H1 (cell line): ENCODE measurements at regions not wholly inside any gene's neighbourhood (a gene's known extent, or its start where the extent isn't known, plus 50 kb on each side); places are given as distances from the start of the nearest gene placed in this dataset.

Source experiments
- POLR2A ChIP-seq, 2 experiments: IDR thresholded peaks; 1 replicate in 1 of 2; 2 replicates in 1 of 2; pipeline ENCODE4 v1.6.1; 2011; ENCODE audit warnings: low read depth in 2 of 2, low read length in 2 of 2, mild to moderate bottlenecking in 2 of 2; ENCODE audit errors: control extremely low read depth in 1 of 2
- RFX5 ChIP-seq: IDR thresholded peaks from 2 replicates; pipeline ENCODE4 v1.6.1; 2011; ENCODE audit warnings: low read depth, low read length, improper control_type of control experiment, borderline replicate concordance
- RNF2 ChIP-seq: fragments of 200-900, 300-1000 bp; sonication (generic); IDR thresholded peaks from 2 replicates; pipeline ENCODE4 v1.7.1; 2016; ENCODE audit warnings: borderline replicate concordance, low read depth, mild to moderate bottlenecking, antibody characterized with exemption, low read length; ENCODE audit not compliant: poor library complexity, severe bottlenecking; ENCODE audit errors: missing control alignments
- RXRA ChIP-seq: IDR thresholded peaks from 2 replicates; pipeline ENCODE4 v1.6.1; 2011; ENCODE audit warnings: low read depth, mild to moderate bottlenecking, low read length, moderate library complexity; ENCODE audit not compliant: insufficient read depth
- TAF7 ChIP-seq: optimal IDR thresholded peaks from 2 replicates; pipeline ENCODE3; 2011; ENCODE audit warnings: low read depth, mild to moderate bottlenecking, inconsistent platforms, low read length, moderate library complexity, borderline replicate concordance
- TF ChIP-seq, protein P1 (sequence below): fragments of 300-600 bp; sonication (generic); IDR thresholded peaks from 2 replicates; pipeline ENCODE4 v1.7.1; 2012; ENCODE audit warnings: low read length, moderate library complexity, mild to moderate bottlenecking, inconsistent platforms; ENCODE audit not compliant: insufficient replicate concordance

GRCh38 chr2:43132683-43133301, 93.6 kb downstream of the ZFP36L2 start (continued):
- TF ChIP-seq, protein P1, sequence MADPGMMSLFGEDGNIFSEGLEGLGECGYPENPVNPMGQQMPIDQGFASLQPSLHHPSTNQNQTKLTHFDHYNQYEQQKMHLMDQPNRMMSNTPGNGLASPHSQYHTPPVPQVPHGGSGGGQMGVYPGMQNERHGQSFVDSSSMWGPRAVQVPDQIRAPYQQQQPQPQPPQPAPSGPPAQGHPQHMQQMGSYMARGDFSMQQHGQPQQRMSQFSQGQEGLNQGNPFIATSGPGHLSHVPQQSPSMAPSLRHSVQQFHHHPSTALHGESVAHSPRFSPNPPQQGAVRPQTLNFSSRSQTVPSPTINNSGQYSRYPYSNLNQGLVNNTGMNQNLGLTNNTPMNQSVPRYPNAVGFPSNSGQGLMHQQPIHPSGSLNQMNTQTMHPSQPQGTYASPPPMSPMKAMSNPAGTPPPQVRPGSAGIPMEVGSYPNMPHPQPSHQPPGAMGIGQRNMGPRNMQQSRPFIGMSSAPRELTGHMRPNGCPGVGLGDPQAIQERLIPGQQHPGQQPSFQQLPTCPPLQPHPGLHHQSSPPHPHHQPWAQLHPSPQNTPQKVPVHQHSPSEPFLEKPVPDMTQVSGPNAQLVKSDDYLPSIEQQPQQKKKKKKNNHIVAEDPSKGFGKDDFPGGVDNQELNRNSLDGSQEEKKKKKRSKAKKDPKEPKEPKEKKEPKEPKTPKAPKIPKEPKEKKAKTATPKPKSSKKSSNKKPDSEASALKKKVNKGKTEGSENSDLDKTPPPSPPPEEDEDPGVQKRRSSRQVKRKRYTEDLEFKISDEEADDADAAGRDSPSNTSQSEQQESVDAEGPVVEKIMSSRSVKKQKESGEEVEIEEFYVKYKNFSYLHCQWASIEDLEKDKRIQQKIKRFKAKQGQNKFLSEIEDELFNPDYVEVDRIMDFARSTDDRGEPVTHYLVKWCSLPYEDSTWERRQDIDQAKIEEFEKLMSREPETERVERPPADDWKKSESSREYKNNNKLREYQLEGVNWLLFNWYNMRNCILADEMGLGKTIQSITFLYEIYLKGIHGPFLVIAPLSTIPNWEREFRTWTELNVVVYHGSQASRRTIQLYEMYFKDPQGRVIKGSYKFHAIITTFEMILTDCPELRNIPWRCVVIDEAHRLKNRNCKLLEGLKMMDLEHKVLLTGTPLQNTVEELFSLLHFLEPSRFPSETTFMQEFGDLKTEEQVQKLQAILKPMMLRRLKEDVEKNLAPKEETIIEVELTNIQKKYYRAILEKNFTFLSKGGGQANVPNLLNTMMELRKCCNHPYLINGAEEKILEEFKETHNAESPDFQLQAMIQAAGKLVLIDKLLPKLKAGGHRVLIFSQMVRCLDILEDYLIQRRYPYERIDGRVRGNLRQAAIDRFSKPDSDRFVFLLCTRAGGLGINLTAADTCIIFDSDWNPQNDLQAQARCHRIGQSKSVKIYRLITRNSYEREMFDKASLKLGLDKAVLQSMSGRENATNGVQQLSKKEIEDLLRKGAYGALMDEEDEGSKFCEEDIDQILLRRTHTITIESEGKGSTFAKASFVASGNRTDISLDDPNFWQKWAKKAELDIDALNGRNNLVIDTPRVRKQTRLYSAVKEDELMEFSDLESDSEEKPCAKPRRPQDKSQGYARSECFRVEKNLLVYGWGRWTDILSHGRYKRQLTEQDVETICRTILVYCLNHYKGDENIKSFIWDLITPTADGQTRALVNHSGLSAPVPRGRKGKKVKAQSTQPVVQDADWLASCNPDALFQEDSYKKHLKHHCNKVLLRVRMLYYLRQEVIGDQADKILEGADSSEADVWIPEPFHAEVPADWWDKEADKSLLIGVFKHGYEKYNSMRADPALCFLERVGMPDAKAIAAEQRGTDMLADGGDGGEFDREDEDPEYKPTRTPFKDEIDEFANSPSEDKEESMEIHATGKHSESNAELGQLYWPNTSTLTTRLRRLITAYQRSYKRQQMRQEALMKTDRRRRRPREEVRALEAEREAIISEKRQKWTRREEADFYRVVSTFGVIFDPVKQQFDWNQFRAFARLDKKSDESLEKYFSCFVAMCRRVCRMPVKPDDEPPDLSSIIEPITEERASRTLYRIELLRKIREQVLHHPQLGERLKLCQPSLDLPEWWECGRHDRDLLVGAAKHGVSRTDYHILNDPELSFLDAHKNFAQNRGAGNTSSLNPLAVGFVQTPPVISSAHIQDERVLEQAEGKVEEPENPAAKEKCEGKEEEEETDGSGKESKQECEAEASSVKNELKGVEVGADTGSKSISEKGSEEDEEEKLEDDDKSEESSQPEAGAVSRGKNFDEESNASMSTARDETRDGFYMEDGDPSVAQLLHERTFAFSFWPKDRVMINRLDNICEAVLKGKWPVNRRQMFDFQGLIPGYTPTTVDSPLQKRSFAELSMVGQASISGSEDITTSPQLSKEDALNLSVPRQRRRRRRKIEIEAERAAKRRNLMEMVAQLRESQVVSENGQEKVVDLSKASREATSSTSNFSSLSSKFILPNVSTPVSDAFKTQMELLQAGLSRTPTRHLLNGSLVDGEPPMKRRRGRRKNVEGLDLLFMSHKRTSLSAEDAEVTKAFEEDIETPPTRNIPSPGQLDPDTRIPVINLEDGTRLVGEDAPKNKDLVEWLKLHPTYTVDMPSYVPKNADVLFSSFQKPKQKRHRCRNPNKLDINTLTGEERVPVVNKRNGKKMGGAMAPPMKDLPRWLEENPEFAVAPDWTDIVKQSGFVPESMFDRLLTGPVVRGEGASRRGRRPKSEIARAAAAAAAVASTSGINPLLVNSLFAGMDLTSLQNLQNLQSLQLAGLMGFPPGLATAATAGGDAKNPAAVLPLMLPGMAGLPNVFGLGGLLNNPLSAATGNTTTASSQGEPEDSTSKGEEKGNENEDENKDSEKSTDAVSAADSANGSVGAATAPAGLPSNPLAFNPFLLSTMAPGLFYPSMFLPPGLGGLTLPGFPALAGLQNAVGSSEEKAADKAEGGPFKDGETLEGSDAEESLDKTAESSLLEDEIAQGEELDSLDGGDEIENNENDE = no peak
- no peak for TF ChIP-seq RFX5
- no peak for TF ChIP-seq TAF7
- no peak for TF ChIP-seq RNF2
- no peak for TF ChIP-seq POLR2A (IDR thresholded peaks at IDR 0.05; ENCODE audit: control extremely low read depth in 1 of 2, low read depth in 2 of 2, low read length in 2 of 2)
- no peak for TF ChIP-seq RXRA
